SW 1271 (cell line): ENCODE measurements at regions not wholly inside any gene's neighbourhood (a gene's known extent, or its start where the extent isn't known, plus 50 kb on each side); places are given as distances from the start of the nearest gene placed in this dataset.

ENCODE experiments used
- DNase-seq, 2 experiments: peaks; one replicate each; lab custom pipeline; 2025; lab: John Stamatoyannopoulos, UW

DNA sequence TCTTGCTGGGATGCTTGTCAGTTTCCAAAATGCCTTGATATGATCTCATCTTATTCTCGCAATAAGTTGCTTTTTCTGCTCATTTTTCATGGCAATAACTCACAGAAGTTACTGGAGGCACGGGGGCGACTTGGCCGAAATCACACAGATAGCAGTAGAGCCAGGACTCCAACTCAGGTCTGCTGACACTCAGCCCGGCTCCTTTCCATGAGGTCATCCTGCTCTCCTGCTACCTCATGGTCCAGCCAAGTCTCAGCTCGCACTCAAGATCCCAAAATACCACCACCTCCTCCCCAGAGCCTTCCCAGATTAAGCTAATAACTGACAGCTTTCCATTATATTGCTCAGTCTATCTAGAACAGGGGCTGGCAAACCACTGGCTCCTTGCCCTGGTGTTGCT, 269.5 kb downstream of the MAP2K4 start:
- no peak for DNase-seq

DNA sequence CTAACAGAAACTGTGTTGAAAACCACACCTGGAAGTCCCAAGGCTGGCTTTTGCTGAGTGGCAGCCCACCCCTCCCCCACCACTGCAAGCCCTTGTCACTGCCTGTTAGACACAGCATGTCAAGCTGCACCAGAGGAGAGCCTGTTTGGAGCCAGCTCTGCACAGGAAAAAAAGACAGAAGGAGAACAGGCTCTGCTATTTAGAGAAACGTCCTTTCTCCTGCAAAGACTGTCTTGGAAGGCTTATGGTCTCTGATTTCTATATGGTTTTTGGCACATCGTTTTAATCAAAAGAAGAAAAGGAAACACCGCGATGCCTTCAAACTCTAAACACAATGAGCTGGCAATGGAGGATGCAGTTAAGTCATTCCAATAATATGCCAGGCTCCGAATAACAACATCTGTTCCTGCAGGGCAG, 275.5 kb downstream of the MAP2K4 start:
- no peak for DNase-seq

DNA sequence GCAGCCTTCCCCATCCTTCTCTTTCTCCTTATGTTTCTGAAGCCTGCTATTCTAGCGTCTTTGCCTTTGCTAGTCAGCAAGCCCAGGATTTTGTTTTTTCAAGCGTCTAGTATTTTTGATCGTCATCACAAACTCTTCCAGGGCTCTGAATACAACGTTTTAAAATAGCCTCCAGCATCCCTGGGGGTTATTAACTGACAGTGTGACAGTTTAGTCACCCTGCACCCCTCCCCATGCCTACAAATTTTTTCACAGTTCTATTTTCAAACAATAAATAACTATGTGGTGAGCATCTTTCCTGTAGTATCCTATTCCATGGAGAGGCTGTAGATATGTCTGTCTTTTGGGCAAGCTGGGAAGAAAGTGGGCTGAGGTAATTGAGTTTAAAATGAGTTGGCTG, 280.9 kb downstream of the MAP2K4 start:
- DNase-seq = no peak

DNA sequence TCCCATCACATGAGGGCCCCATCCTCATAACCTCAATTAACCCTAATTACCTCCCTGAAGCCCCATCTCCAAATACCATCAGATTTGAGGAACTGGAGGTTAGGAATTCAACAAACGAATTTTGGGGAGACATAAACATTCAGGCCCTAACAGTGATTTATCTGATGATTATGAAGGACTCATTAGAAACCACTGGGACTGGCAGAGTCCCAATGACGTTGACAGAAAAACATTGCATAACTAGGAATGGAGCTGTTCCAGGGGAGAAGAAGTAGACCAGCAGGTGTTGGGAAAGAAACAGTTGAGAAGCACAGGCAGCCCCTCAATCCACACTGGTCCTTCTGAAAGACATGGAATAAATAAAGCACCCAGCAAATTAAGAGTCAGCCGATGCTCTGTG, 282.0 kb downstream of the MAP2K4 start:
- no peak for DNase-seq

DNA sequence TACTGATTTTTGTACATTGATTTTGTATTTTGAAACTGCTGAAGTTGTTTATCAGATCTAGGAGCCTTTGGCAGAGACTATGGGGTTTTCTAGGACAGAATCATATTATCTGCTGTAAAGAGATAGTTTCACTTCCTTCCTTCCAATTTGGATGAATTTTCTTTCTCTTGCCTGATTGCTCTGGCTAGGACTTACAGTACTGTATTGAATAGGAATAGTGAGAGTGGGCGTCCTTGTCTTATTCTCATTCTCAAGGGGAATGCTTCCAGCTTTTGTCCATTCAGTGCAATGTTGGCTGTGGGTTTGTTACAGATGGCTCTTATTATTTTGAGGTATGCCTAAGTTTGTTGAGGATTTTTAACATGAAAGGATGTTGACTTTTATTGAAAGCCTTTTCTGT, 290.1 kb downstream of the MAP2K4 start:
- no peak for DNase-seq

- no peak for DNase-seq
Measured at GRCh38 chr17:12312692-12313091, 292.0 kb downstream of the MAP2K4 start.

DNA sequence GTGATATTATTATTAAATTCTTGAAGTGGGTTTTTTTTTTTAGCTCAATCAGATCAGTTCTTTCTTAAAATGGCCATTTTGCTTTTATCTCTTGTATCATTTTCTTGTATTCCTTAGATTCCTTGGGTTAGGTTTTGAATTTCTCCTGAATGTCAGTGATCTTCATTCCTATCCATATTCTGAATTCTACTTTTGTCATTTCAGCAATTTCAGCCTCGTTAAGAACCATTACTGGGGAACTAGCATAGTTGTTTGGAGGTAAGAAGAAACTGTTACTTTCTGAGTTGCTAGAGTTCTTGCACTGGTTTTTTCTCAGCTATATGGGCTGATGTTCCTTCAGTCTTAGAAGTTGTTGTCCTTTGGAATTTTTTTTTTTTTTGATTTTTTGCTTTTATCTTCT, 293.1 kb downstream of the MAP2K4 start:
- no peak for DNase-seq

DNA sequence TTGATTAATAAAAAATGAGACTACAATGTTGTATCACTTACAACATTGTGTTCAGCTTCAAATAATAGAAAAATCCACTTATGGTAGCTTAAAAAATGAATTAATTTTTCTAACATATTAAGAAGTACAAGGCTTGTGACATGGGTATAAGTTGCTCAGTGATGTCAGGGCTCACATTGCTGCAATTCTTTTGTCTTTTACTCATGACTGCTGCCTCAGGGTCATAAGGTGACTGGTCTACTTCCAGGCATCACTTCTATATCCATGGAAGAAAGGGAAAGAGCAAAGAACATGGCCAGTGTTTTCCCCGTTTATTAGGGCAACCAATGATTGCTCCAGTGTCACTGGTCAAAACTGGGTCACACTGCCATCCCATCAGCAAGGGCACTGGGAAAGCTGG, 295.3 kb downstream of the MAP2K4 start:
- no peak for DNase-seq

GRCh38 chr17:12318571-12319266, 298.0 kb downstream of the MAP2K4 start:
- no peak for DNase-seq

DNA sequence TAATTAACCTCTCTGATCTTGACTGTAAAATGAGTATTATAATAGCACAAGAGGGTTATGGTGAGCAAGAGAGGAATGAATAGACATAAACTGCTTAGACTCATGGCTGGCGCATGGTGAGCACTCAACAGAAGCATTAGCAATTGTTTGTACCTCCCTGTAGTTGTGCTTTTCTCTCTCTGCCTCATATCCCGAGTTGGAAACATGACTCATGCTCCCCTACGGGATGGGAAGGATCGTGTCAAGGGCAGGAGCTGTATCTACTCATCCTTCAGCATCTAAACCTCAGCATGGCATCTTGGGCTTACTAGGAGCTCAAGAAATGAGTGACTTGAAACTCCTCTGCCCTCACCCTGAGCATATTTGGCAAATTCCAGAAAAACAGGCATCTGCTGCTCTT, 299.6 kb downstream of the MAP2K4 start:
- DNase-seq = no peak

DNA sequence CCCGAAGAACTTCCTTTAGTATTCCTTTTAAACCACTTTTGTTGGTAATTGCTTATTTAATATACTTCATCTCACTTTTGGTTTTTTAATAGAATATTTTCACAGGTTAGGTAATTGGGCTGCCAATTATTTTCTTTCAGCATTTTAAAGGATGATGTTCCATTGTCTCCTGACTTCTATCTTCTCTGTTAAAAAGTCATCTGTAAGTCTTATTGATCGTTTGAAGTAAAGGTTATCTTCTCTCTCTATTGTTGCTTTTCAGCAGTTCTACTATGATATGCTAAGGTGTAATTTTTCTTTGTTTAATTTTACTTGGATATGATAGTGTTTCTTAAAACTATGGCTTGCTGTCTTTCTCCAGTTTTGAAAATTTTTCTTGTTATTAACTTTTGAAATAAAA, 307.5 kb downstream of the MAP2K4 start:
- DNase-seq = no peak

- no peak for DNase-seq
Measured at GRCh38 chr17:12330456-12330855, 309.8 kb downstream of the MAP2K4 start.

- DNase-seq = no peak
Measured at GRCh38 chr17:12341328-12341727, 320.7 kb downstream of the MAP2K4 start.

DNA sequence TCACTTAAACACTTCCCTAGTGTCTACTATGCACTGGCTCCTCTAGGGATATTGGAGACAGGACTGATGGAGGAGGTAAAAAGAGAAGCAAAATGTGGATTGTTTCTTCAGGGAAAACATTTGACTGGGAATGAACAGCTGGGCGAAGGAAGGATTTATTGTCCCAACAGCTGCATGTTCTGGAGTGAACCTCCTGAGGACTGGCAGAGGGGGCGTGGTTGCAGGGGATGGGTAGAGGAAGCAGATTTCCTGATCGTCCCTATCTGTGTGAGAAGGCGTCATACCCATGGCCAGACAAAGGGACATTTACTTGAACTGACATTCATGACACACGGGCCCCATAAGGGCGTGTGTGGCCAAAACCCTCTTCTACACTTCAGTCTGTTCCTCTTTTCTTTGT, 321.5 kb downstream of the MAP2K4 start:
- DNase-seq = no peak

DNA sequence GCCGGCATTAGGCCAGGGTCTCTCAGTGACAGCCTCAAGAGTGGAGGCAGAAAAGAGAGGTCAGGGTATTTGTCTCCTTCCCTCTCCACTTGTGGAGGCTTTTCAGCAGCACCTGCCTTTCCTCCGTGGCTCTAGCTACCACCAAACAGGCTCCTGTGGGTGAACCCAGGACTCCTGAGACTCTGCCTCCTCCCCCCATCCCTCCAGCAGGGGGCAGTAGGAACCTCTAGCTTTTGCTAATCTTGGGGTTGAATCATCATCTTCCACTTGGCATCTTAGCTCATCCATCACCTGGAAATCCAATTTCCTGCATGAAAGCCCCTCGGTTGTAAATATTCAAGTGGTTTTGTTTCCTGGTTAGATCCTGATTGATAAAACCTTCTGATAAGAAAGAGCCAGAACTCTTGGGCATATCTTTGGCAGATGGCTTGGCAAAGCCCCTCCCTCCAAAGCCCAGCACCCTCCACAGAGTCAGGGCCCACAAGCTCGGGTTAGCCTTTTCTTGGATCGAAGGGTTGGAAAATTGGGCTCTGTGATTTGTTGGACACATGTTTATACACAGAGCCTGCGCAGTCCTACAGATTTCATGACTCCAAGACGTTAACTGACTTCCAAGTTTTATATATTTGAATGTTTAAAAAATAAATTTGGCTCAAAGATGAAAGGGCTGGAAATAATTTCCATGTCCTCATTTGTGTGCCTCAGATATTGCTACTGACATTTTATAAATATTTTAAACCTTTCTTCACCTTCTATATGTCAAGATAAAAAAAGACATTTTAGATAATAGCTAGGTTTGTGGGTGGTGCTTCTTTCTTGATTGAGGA, 322.1 kb downstream of the MAP2K4 start:
- no peak for DNase-seq

GRCh38 chr17:12348476-12348875, 317.2 kb upstream of the MYOCD start:
- DNase-seq = no peak

- DNase-seq = no peak
Measured at GRCh38 chr17:12349297-12349696, 316.4 kb upstream of the MYOCD start.

GRCh38 chr17:12352127-12352526, 313.6 kb upstream of the MYOCD start:
- DNase-seq = no peak

DNA sequence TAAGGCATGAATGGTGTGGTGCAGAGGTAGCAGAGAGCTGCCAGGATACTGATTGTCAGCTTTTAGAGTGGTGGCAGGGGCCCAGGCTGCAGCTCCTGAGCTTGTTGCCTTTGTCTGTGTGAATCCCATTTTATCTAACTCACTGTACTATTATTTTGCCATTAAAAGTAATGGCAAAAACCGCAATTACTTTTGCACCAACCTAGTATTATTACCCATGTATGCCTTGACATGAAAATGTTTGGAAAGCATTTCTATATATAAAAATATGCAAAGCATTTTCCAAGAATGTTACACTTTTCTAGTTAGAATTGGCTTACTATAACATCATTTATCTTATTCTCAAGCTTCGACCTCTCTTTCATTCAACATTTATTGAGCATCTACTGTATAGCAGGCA, 308.1 kb upstream of the MYOCD start:
- DNase-seq = no peak

GRCh38 chr17:12358477-12358876, 307.2 kb upstream of the MYOCD start:
- DNase-seq = no peak

DNA sequence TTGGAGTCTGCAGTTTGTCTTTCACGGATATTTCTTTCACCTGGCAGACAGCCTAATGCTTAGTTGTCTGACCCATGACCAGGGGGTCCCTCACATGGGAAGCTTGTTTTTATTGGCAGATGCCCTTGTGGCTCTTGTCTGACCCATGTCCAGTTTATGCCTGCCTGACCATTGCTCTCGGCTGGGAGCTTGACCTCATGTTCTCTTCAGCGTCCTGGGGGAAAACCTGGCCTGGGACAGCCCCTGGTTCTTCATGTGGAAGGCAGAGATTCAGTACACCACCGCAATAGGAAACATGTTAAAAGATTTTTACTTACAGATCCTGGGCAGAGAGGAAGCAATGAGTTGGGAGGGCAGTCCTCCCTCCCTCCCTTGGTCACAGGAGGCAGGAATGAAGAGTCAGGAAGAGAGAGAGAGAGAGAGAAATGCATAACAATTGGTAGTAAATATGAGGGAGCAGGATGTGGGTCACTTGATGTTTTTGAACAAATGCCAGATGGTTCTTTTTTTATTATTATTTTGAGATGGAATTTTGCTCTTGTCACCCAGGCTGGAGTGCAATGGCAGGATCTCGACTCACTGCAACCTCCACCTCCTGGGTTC, 302.7 kb upstream of the MYOCD start:
- no peak for DNase-seq

- no peak for DNase-seq
Measured at GRCh38 chr17:12365805-12366204, 299.9 kb upstream of the MYOCD start.

DNA sequence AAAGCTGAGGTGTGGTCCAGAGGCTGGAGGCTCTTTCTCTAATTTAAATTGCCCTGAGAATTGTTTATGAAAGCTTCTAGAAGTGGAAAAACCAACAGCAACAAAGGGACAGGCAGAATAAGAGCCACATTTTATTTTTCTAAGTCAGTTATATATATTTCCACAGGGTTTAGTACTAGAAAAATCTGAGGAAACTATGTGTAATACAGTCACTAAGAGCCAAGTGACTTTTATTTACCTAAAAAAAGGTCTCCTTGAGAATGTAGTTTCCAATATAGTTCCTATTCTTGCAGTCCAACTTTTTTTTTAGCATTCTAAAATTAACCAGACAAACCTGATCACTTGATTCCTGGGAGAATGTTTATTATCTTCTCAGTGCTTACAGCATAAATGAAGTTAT, 296.6 kb upstream of the MYOCD start:
- DNase-seq = no peak
